Body of pancreas (tissue), 4 donors: ENCODE measurements at regions not wholly inside any gene's neighbourhood (a gene's known extent, or its start where the extent isn't known, plus 50 kb on each side); places are given as distances from the start of the nearest gene placed in this dataset.

Experiments
- CTCF ChIP-seq, 7 experiments: fragments of 450-650 bp in 4 of 7; fragments of 200-600 bp in 3 of 7; sonication (generic) in 3 of 7; IDR thresholded peaks; one replicate each; pipeline ENCODE4 v1.5.1; 2016 to 2019; ENCODE audit warnings: antibody characterized with exemption in 7 of 7
- POLR2A ChIP-seq, 3 donors: fragments of 450-650 bp; IDR thresholded peaks; one replicate each; pipeline ENCODE4 v1.6.1; 2016; ENCODE audit warnings: antibody characterized with exemption in 3 of 3, mild to moderate bottlenecking in 2 of 3

GRCh38 chr13:88948501-88948900, 1277.3 kb downstream of the SLITRK5 start:
- TF ChIP-seq CTCF (IDR thresholded peaks at IDR 0.05), result no peak
- TF ChIP-seq POLR2A (IDR thresholded peaks at IDR 0.05), result no peak
